ENCODE measurements at regions not wholly inside any gene's neighbourhood (a gene's known extent, or its start where the extent isn't known, plus 50 kb on each side); places are given as distances from the start of the nearest gene placed in this dataset.

GRCh38 chr4:156111686-156112085 is 158.0 kb upstream of the CTSO start:
- TF ChIP-seq SMC3 (IDR thresholded peaks at IDR 0.05) (no peak), POLR2A (IDR thresholded peaks at IDR 0.05; ENCODE audit: low read length) (no peak), EP300 (IDR thresholded peaks at IDR 0.05) (no peak), RFX5 (IDR thresholded peaks at IDR 0.05) (no peak), HOXB5 (CRISPR knock-in tag; IDR thresholded peaks at IDR 0.05) (no peak), CEBPB (IDR thresholded peaks at IDR 0.05) (no peak), GATA3 (IDR thresholded peaks at IDR 0.05; ENCODE audit: borderline replicate concordance) (no peak), PBX3 (IDR thresholded peaks at IDR 0.05) (no peak), FOXS1 (CRISPR knock-in tag; IDR thresholded peaks at IDR 0.05) (no peak), MYC (IDR thresholded peaks at IDR 0.05; ENCODE audit: borderline replicate concordance, low read length) (no peak), MAZ (IDR thresholded peaks at IDR 0.05; ENCODE audit: borderline replicate concordance, low read depth, low read length) (no peak), CBX8 (IDR thresholded peaks at IDR 0.05) (no peak), USF2 (IDR thresholded peaks at IDR 0.05) (no peak)
- TF ChIP-seq, protein P1, sequence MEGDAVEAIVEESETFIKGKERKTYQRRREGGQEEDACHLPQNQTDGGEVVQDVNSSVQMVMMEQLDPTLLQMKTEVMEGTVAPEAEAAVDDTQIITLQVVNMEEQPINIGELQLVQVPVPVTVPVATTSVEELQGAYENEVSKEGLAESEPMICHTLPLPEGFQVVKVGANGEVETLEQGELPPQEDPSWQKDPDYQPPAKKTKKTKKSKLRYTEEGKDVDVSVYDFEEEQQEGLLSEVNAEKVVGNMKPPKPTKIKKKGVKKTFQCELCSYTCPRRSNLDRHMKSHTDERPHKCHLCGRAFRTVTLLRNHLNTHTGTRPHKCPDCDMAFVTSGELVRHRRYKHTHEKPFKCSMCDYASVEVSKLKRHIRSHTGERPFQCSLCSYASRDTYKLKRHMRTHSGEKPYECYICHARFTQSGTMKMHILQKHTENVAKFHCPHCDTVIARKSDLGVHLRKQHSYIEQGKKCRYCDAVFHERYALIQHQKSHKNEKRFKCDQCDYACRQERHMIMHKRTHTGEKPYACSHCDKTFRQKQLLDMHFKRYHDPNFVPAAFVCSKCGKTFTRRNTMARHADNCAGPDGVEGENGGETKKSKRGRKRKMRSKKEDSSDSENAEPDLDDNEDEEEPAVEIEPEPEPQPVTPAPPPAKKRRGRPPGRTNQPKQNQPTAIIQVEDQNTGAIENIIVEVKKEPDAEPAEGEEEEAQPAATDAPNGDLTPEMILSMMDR (IDR thresholded peaks at IDR 0.05), result no peak

Data from A549 (cell line).